HepG2 (cell line): ENCODE measurements at regions not wholly inside any gene's neighbourhood (a gene's known extent, or its start where the extent isn't known, plus 50 kb on each side); places are given as distances from the start of the nearest gene placed in this dataset.

ENCODE experiments used
- ATAC-seq: fragments of 200-7000 bp; cut with Tn5 transposase; 3 replicates; pipeline ENCODE4 v1.9.1; 2020; ENCODE audit warnings: mild to moderate bottlenecking, moderate library complexity
- BruUV-seq: library from RNA; stranded (reverse); fragments of 400-500 nt; replicated peaks from 2 replicates; lab custom pipeline; 2021; lab: Mats Ljungman, UMichigan
- CTCF ChIA-PET: fragments of 300-600 bp; formaldehyde crosslinking; extraction: SDS; loops from one replicate; lab custom pipeline; 2021; ENCODE audit warnings: low total read pairs, inconsistent platforms, low intra/inter-chr PET ratio; lab: Yijun Ruan, JAX
- POLR2A ChIA-PET: fragments of 350-600 bp; sonication (Branson Sonifier 250); formaldehyde crosslinking; loops from one replicate; lab custom pipeline; 2020; ENCODE audit warnings: antibody characterized with exemption, inconsistent platforms; lab: Yijun Ruan, JAX
- DNase-seq: peaks from one replicate; pipeline ENCODE4 v3.0.0-alpha.2; 2015; ENCODE audit warnings: low spot score
- FAIRE-seq: peaks from 3 replicates; lab custom pipeline; 2011; peaks lifted over from hg19 to GRCh38; lab: Jason Lieb, UNC
- H2AFZ ChIP-seq: one replicate; pipeline ENCODE4 v1.6.1; 2011; ENCODE audit warnings: low read length, inconsistent platforms
- H3K27ac ChIP-seq: fragments of 300-600 bp; 3 replicates; pipeline ENCODE4 v1.8.0; 2011; ENCODE audit warnings: mixed run types, mild to moderate bottlenecking, mixed read lengths, low read length, inconsistent platforms; ENCODE audit not compliant: insufficient read depth; ENCODE audit errors: extremely low read length
- H3K27me3 ChIP-seq, 2 experiments: fragments of 200-600 bp in 1 of 2; 2 replicates in 1 of 2; 3 replicates in 1 of 2; pipeline versions ENCODE4 v1.6.0 to v1.8.0; 2011; ENCODE audit warnings: low read length in 2 of 2, mild to moderate bottlenecking in 2 of 2, moderate library complexity in 2 of 2, inconsistent platforms in 1 of 2; ENCODE audit not compliant: insufficient read depth in 2 of 2, control insufficient read depth in 1 of 2
- H3K36me3 ChIP-seq, 2 experiments: fragments of 200-600 bp in 1 of 2; replicated peaks in 1 of 2; 2 replicates in 1 of 2; 3 replicates in 1 of 2; pipeline versions ENCODE4 v1.5.1 to v1.8.0; 2011; ENCODE audit warnings: low read length in 2 of 2, inconsistent platforms in 1 of 2; ENCODE audit not compliant: insufficient read depth in 2 of 2, control insufficient read depth in 1 of 2
- H3K4me1 ChIP-seq: 2 replicates; pipeline ENCODE4 v1.5.1; 2012; ENCODE audit warnings: low read length, inconsistent platforms; ENCODE audit not compliant: insufficient read depth
- H3K4me2 ChIP-seq: 2 replicates; pipeline ENCODE4 v1.6.0; 2011; ENCODE audit warnings: low read depth, low read length, inconsistent platforms
- H3K4me3 ChIP-seq, 3 experiments: fragments of 200-600 bp in 1 of 3; sonication (generic), shearing (Covaris generic) in 1 of 3; replicated peaks in 1 of 3; 2 replicates each; pipeline ENCODE4 v1.5.1; 2011 to 2016; ENCODE audit warnings: low read length in 3 of 3, inconsistent platforms in 2 of 3, low read depth in 2 of 3, mild to moderate bottlenecking in 2 of 3, control low read depth in 1 of 3, mixed read lengths in 1 of 3; ENCODE audit not compliant: insufficient read depth in 1 of 3
- H3K79me2 ChIP-seq: one replicate; pipeline ENCODE4 v1.6.1; 2011; ENCODE audit warnings: low read length, inconsistent platforms; ENCODE audit not compliant: insufficient read depth
- H3K9ac ChIP-seq: 2 replicates; pipeline ENCODE4 v1.6.0; 2011; ENCODE audit warnings: mild to moderate bottlenecking, low read depth, low read length, inconsistent platforms; ENCODE audit not compliant: insufficient read depth
- H3K9me3 ChIP-seq: 2 replicates; pipeline ENCODE4 v1.5.1; 2012; ENCODE audit warnings: mild to moderate bottlenecking, low read length
- H4K20me1 ChIP-seq: 2 replicates; pipeline ENCODE4 v1.6.0; 2011; ENCODE audit warnings: inconsistent platforms, mild to moderate bottlenecking, low read length, moderate library complexity; ENCODE audit not compliant: insufficient read depth
- CEBPB ChIP-seq: IDR thresholded peaks from 2 replicates; pipeline ENCODE4 v1.6.1; 2011; ENCODE audit warnings: low read depth, low read length, improper control_type of control experiment, borderline replicate concordance
- ELK4 ChIP-seq: sonication (generic); formaldehyde crosslinking; IDR thresholded peaks from 2 replicates; pipeline ENCODE4 v1.9.0; 2021; ENCODE audit warnings: missing genetic modification reagents, borderline replicate concordance
- MYC ChIP-seq: sonication (generic); formaldehyde crosslinking; IDR thresholded peaks from 2 replicates; pipeline ENCODE4 v1.9.0; 2021; ENCODE audit warnings: missing genetic modification reagents, borderline replicate concordance
- MYNN ChIP-seq: sonication (generic); formaldehyde crosslinking; IDR thresholded peaks from 2 replicates; pipeline ENCODE4 v1.4.0; 2020; ENCODE audit warnings: mild to moderate bottlenecking, low read depth, missing genetic modification reagents
- NR2F6 ChIP-seq, 2 experiments: IDR thresholded peaks; 2 replicates each; pipeline ENCODE4 v1.6.1; 2016; ENCODE audit warnings: antibody characterized with exemption in 1 of 2, mild to moderate bottlenecking in 1 of 2
- RFX5 ChIP-seq: IDR thresholded peaks from 2 replicates; pipeline ENCODE4 v1.6.1; 2011; ENCODE audit warnings: low read depth, low read length, improper control_type of control experiment
- SMARCC2 ChIP-seq: fragments of 450-650 bp; IDR thresholded peaks from 2 replicates; pipeline ENCODE4 v1.6.1; 2017; ENCODE audit warnings: antibody characterized with exemption, mild to moderate bottlenecking
- SOX6 ChIP-seq, 2 experiments: fragments of 450-650 bp in 1 of 2; sonication (generic) in 1 of 2; formaldehyde crosslinking in 1 of 2; IDR thresholded peaks; 2 replicates each; pipeline versions ENCODE4 v1.4.0 to v1.6.1; 2017 to 2020; ENCODE audit warnings: antibody characterized with exemption in 1 of 2, mild to moderate bottlenecking in 1 of 2, missing genetic modification reagents in 1 of 2
- ZNF160 ChIP-seq: sonication (generic); formaldehyde crosslinking; IDR thresholded peaks from 2 replicates; pipeline ENCODE4 v1.8.0; 2022; ENCODE audit warnings: mild to moderate bottlenecking, inconsistent platforms, missing genetic modification reagents
- ZNF614 ChIP-seq: IDR thresholded peaks from 2 replicates; pipeline ENCODE4 v1.6.1; 2018; ENCODE audit warnings: missing biosample characterization, missing genetic modification reagents, inconsistent platforms, borderline replicate concordance
- WGBS: methylation state at CpG from one replicate; pipeline ENCODE4 v1.1.6; 2017; ENCODE audit warnings: low lambda C conversion rate; 5-methylcytosine and 5-hydroxymethylcytosine counted together
- in situ Hi-C: cut with HindIII; loops from 2 replicates; pipeline ENCODE4 v1.10.0; 2017; ENCODE audit warnings: low pct_unique_long_range_greater_than_20kb; ENCODE audit not compliant: extremely low pct_ligation_motif_present
- intact Hi-C: fragments of 100-400 bp; cut with micrococcal nuclease; formaldehyde crosslinking; loops from one replicate; pipeline ENCODE4 v1.10.0; 2022; ENCODE audit not compliant: unreplicated experiment
- TF ChIP-seq, protein P1 (sequence below): sonication (generic); formaldehyde crosslinking; IDR thresholded peaks from 2 replicates; pipeline ENCODE4 v1.4.0; 2020; ENCODE audit warnings: missing genetic modification reagents

- Histone ChIP-seq H3K79me2 (no peaks in the 10 kb centered on the region), H3K4me2 (no peak overlapping the region), H3K9ac (no peak overlapping the region), H3K27me3 (peaks cover 3 to 23% of the 10 kb centered on the region in 2 experiments; a peak in 3 of 5 replicates), H4K20me1 (no peaks in the 10 kb centered on the region), H3K4me1 (no peaks in the 10 kb centered on the region; the same call in 1 of the 2 replicates), H3K4me3 (no peak overlapping the region), H2AFZ (no peak overlapping the region), H3K9me3 (no peaks in the 10 kb centered on the region), H3K27ac (no peak overlapping the region), H3K36me3 (no peaks in the 10 kb centered on the region)
- DNase-seq: no peak
- ChIA-PET CTCF (no interaction called here), POLR2A (no interaction called here)
- FAIRE-seq: no peak
- BruUV-seq: no TSS peak
- TF ChIP-seq ZNF160 (CRISPR knock-in tag): no peak
- no peak for TF ChIP-seq MYNN (CRISPR knock-in tag)
- TF ChIP-seq SOX6 (IDR thresholded peaks at IDR 0.05): no peak
- peak; percentile 31; the same call in 1 of the 2 replicates for TF ChIP-seq SOX6 (CRISPR knock-in tag; IDR thresholded peaks at IDR 0.05)
- TF ChIP-seq NR2F6 (IDR thresholded peaks at IDR 0.05): no peak
- TF ChIP-seq NR2F6 (CRISPR knock-in tag; IDR thresholded peaks at IDR 0.05): no peak
- 0 out of 2 replicates have a peak, but pooled peaks have one; percentile 10 for TF ChIP-seq CEBPB
- no peak for ATAC-seq
- WGBS: 3% methylated on average over 7 of the region's 7 CpGs
- intact Hi-C loops (no loop called here), in situ Hi-C loops (no loop called here)
These were observed 84.9 kb downstream of the TMEM114 start for GRCh38 chr16:8505327-8505991.

DNA sequence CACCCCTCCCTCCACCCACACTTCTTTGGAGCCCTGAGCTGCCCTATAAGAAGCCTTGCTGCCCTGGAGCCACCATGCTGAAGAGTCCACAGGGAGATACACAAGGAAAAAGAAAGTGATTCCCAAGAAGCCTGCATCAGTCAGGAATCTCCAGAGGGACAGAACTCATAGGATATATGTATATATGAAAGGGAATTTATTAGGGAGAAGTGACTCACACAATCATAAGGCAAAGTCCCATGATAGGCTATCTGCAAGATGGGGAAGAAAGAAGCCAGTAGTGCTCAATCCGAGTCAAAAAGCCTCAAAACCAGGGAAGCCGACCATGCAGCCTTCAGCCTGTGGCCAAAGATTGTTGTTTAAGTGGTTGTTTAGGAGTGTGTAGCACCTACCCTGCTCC lies 87.9 kb downstream of the TMEM114 start:
- in situ Hi-C loops (no loop called here), intact Hi-C loops (no loop called here)
- H3K9ac ChIP-seq: no peak overlapping the region
- no peaks in the 10 kb centered on the region for H4K20me1 ChIP-seq
- no peaks in the 10 kb centered on the region for H3K9me3 ChIP-seq
- no peaks in the 10 kb centered on the region for H3K36me3 ChIP-seq
- H3K4me3 ChIP-seq: no peak overlapping the region
- DNase-seq (no peak), FAIRE-seq (no peak), ATAC-seq (no peak)
- H2AFZ ChIP-seq: no peak overlapping the region
- CTCF ChIA-PET: no interaction called here
- H3K4me2 ChIP-seq: no peak overlapping the region
- H3K4me1 ChIP-seq: no peaks in the 10 kb centered on the region; the same call in 1 of the 2 replicates
- no TSS peak for BruUV-seq
- no peak overlapping the region for H3K27ac ChIP-seq
- no peaks in the 10 kb centered on the region for H3K79me2 ChIP-seq
- WGBS: 4% methylated on average over 2 of the region's 2 CpGs
- H3K27me3 ChIP-seq: peaks cover 2 to 21% of the 10 kb centered on the region in 2 experiments; a peak in 3 of 5 replicates
- POLR2A ChIA-PET: no interaction called here
- no peak for TF ChIP-seq ZNF614 (CRISPR knock-in tag)
- no peak for TF ChIP-seq ELK4
- no peak for TF ChIP-seq MYC (CRISPR knock-in tag)
- TF ChIP-seq SMARCC2: no peak
- no peak for TF ChIP-seq RFX5
- TF ChIP-seq, protein P1, sequence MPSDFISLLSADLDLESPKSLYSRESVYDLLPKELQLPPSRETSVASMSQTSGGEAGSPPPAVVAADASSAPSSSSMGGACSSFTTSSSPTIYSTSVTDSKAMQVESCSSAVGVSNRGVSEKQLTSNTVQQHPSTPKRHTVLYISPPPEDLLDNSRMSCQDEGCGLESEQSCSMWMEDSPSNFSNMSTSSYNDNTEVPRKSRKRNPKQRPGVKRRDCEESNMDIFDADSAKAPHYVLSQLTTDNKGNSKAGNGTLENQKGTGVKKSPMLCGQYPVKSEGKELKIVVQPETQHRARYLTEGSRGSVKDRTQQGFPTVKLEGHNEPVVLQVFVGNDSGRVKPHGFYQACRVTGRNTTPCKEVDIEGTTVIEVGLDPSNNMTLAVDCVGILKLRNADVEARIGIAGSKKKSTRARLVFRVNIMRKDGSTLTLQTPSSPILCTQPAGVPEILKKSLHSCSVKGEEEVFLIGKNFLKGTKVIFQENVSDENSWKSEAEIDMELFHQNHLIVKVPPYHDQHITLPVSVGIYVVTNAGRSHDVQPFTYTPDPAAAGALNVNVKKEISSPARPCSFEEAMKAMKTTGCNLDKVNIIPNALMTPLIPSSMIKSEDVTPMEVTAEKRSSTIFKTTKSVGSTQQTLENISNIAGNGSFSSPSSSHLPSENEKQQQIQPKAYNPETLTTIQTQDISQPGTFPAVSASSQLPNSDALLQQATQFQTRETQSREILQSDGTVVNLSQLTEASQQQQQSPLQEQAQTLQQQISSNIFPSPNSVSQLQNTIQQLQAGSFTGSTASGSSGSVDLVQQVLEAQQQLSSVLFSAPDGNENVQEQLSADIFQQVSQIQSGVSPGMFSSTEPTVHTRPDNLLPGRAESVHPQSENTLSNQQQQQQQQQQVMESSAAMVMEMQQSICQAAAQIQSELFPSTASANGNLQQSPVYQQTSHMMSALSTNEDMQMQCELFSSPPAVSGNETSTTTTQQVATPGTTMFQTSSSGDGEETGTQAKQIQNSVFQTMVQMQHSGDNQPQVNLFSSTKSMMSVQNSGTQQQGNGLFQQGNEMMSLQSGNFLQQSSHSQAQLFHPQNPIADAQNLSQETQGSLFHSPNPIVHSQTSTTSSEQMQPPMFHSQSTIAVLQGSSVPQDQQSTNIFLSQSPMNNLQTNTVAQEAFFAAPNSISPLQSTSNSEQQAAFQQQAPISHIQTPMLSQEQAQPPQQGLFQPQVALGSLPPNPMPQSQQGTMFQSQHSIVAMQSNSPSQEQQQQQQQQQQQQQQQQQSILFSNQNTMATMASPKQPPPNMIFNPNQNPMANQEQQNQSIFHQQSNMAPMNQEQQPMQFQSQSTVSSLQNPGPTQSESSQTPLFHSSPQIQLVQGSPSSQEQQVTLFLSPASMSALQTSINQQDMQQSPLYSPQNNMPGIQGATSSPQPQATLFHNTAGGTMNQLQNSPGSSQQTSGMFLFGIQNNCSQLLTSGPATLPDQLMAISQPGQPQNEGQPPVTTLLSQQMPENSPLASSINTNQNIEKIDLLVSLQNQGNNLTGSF: no peak
